ENCODE measurements at regions not wholly inside any gene's neighbourhood (a gene's known extent, or its start where the extent isn't known, plus 50 kb on each side); places are given as distances from the start of the nearest gene placed in this dataset.

DNA sequence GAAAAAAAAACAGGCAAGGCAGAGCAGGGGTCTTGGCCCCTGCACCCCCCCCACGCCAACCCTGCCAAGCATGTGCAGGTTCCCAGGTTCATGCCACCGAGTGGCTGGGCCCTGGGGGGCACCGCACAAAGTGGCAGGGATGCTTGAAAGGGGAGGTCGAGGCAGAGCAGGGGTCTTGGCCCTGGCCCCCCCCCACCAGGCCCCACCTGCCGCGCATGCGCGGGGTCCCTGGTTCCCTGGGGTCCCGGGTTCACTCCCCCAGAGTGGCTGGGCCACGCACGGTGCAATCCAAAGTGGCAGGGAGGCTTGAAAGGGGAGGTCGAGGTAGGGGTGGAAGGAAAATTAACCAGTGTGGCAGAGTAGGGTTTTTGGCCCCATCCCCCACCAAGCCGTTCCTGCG is 312.2 kb downstream of the ALG10 start:
- TF ChIP-seq, protein P1, sequence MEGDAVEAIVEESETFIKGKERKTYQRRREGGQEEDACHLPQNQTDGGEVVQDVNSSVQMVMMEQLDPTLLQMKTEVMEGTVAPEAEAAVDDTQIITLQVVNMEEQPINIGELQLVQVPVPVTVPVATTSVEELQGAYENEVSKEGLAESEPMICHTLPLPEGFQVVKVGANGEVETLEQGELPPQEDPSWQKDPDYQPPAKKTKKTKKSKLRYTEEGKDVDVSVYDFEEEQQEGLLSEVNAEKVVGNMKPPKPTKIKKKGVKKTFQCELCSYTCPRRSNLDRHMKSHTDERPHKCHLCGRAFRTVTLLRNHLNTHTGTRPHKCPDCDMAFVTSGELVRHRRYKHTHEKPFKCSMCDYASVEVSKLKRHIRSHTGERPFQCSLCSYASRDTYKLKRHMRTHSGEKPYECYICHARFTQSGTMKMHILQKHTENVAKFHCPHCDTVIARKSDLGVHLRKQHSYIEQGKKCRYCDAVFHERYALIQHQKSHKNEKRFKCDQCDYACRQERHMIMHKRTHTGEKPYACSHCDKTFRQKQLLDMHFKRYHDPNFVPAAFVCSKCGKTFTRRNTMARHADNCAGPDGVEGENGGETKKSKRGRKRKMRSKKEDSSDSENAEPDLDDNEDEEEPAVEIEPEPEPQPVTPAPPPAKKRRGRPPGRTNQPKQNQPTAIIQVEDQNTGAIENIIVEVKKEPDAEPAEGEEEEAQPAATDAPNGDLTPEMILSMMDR (IDR thresholded peaks at IDR 0.05) = no peak
- no peak for TF ChIP-seq POLR2A (IDR thresholded peaks at IDR 0.05)
